HEK293T (cell line): ENCODE measurements at regions not wholly inside any gene's neighbourhood (a gene's known extent, or its start where the extent isn't known, plus 50 kb on each side); places are given as distances from the start of the nearest gene placed in this dataset.

Source experiments
- BHLHE40 ChIP-seq: fragments of 450-650 bp; IDR thresholded peaks from 2 replicates; pipeline ENCODE4 v1.6.1; 2016; ENCODE audit warnings: mild to moderate bottlenecking, moderate library complexity, borderline replicate concordance
- L3MBTL2 ChIP-seq: fragments of 450-650 bp; conservative IDR thresholded peaks from 2 replicates; pipeline ENCODE4 v1.6.1; 2016; ENCODE audit warnings: mild to moderate bottlenecking
- LEF1 ChIP-seq: fragments of 450-650 bp; IDR thresholded peaks from 2 replicates; pipeline ENCODE4 v1.6.1; 2017; ENCODE audit warnings: mild to moderate bottlenecking, borderline replicate concordance
- ZNF384 ChIP-seq: fragments of 450-650 bp; IDR thresholded peaks from 2 replicates; pipeline ENCODE4 v1.6.1; 2016

GRCh38 chr6:75023634-75024033 is 182.2 kb downstream of the COL12A1 start:
- TF ChIP-seq ZNF384: no peak
- TF ChIP-seq BHLHE40: no peak
- TF ChIP-seq L3MBTL2: no peak
- TF ChIP-seq LEF1: no peak
